SJCRH30 (cell line): ENCODE measurements at regions not wholly inside any gene's neighbourhood (a gene's known extent, or its start where the extent isn't known, plus 50 kb on each side); places are given as distances from the start of the nearest gene placed in this dataset.

Experiments
- DNase-seq, 2 experiments: peaks; one replicate each; pipeline ENCODE4 v3.0.0-alpha.2; 2015 to 2020
- H3K27ac ChIP-seq: fragments of 250-450 bp; sonication (Bioruptor Pico); 2 replicates; pipeline ENCODE4 v1.5.1; 2020; ENCODE audit warnings: mild to moderate bottlenecking, moderate library complexity
- H3K27me3 ChIP-seq: fragments of 250-450 bp; sonication (Bioruptor Pico); 2 replicates; pipeline ENCODE4 v1.5.1; 2020; ENCODE audit warnings: mild to moderate bottlenecking, moderate library complexity
- H3K36me3 ChIP-seq: fragments of 250-450 bp; sonication (Bioruptor Pico); 2 replicates; pipeline ENCODE4 v1.5.1; 2020; ENCODE audit warnings: mild to moderate bottlenecking, moderate library complexity
- H3K4me1 ChIP-seq: fragments of 250-450 bp; sonication (Bioruptor Pico); 2 replicates; pipeline ENCODE4 v1.5.1; 2020; ENCODE audit warnings: mild to moderate bottlenecking, moderate library complexity
- H3K4me3 ChIP-seq: fragments of 250-450 bp; sonication (Bioruptor Pico); 2 replicates; pipeline ENCODE4 v1.5.1; 2020; ENCODE audit warnings: mild to moderate bottlenecking, moderate library complexity
- H3K9me3 ChIP-seq: fragments of 250-450 bp; sonication (Bioruptor Pico); replicated peaks from 2 replicates; pipeline ENCODE4 v1.5.1; 2020; ENCODE audit warnings: mild to moderate bottlenecking, moderate library complexity

- H3K27ac ChIP-seq: no peak overlapping the region
- no peak overlapping the region for H3K4me3 ChIP-seq
- no peaks in the 10 kb centered on the region for H3K27me3 ChIP-seq
- DNase-seq: no peak
- H3K36me3 ChIP-seq: no peaks in the 10 kb centered on the region
- H3K4me1 ChIP-seq: no peaks in the 10 kb centered on the region; the same call in 1 of the 2 replicates
- H3K9me3 ChIP-seq: no peaks in the 10 kb centered on the region
Measured at GRCh38 chrX:39372115-39372514, 570.9 kb downstream of the MID1IP1 start.

- H3K27me3 ChIP-seq: no peaks in the 10 kb centered on the region
- H3K27ac ChIP-seq: peak overlapping the region; percentile 54
- peak; percentile 64 to 76 for DNase-seq
- H3K4me1 ChIP-seq: peaks cover 13% of the 10 kb centered on the region
- no peaks in the 10 kb centered on the region for H3K36me3 ChIP-seq
- H3K9me3 ChIP-seq: no peaks in the 10 kb centered on the region
- H3K4me3 ChIP-seq: no peak overlapping the region
Measured at GRCh38 chrX:39377157-39377556, 575.9 kb downstream of the MID1IP1 start.

- Histone ChIP-seq H3K27ac (peak overlapping the region; percentile 54), H3K36me3 (no peaks in the 10 kb centered on the region), H3K4me3 (no peak overlapping the region), H3K27me3 (no peaks in the 10 kb centered on the region), H3K9me3 (no peaks in the 10 kb centered on the region), H3K4me1 (peaks cover 13% of the 10 kb centered on the region)
- DNase-seq: peak in 1 of 2 experiments; percentile 1
Measured at GRCh38 chrX:39377773-39378172, 576.5 kb downstream of the MID1IP1 start.

- H3K4me3 ChIP-seq: no peak overlapping the region
- H3K27ac ChIP-seq: no peak overlapping the region
- H3K4me1 ChIP-seq: peaks cover 13% of the 10 kb centered on the region
- peak; percentile 51 to 61 for DNase-seq
- no peaks in the 10 kb centered on the region for H3K27me3 ChIP-seq
- H3K9me3 ChIP-seq: no peaks in the 10 kb centered on the region
- no peaks in the 10 kb centered on the region for H3K36me3 ChIP-seq
Measured at GRCh38 chrX:39381422-39381821, 580.2 kb downstream of the MID1IP1 start.

- no peaks in the 10 kb centered on the region for H3K36me3 ChIP-seq
- no peaks in the 10 kb centered on the region for H3K27me3 ChIP-seq
- H3K4me3 ChIP-seq: no peak overlapping the region
- H3K9me3 ChIP-seq: no peaks in the 10 kb centered on the region
- H3K27ac ChIP-seq: no peak overlapping the region
- no peak for DNase-seq
- peaks cover 6% of the 10 kb centered on the region; the same call in 1 of the 2 replicates for H3K4me1 ChIP-seq
Measured at GRCh38 chrX:39384996-39385395, 583.7 kb downstream of the MID1IP1 start.

- Histone ChIP-seq H3K36me3 (no peaks in the 10 kb centered on the region), H3K9me3 (no peaks in the 10 kb centered on the region), H3K4me1 (no peaks in the 10 kb centered on the region), H3K4me3 (no peak overlapping the region), H3K27ac (no peak overlapping the region), H3K27me3 (no peaks in the 10 kb centered on the region)
- DNase-seq: no peak
Measured at GRCh38 chrX:39388730-39389129, 587.5 kb downstream of the MID1IP1 start.

GRCh38 chrX:39396358-39396995 lies 595.2 kb downstream of the MID1IP1 start:
- Histone ChIP-seq H3K36me3 (no peaks in the 10 kb centered on the region), H3K4me3 (no peak overlapping the region), H3K9me3 (no peaks in the 10 kb centered on the region), H3K27me3 (no peaks in the 10 kb centered on the region), H3K27ac (no peak overlapping the region), H3K4me1 (no peaks in the 10 kb centered on the region)
- peak in 1 of 2 experiments; percentile 8 for DNase-seq

GRCh38 chrX:39397561-39398199 lies 596.4 kb downstream of the MID1IP1 start:
- no peaks in the 10 kb centered on the region for H3K9me3 ChIP-seq
- H3K4me3 ChIP-seq: no peak overlapping the region
- H3K27me3 ChIP-seq: no peaks in the 10 kb centered on the region
- H3K4me1 ChIP-seq: no peaks in the 10 kb centered on the region
- DNase-seq: no peak
- no peak overlapping the region for H3K27ac ChIP-seq
- H3K36me3 ChIP-seq: no peaks in the 10 kb centered on the region

- Histone ChIP-seq H3K36me3 (no peaks in the 10 kb centered on the region), H3K4me1 (no peaks in the 10 kb centered on the region), H3K9me3 (no peaks in the 10 kb centered on the region), H3K27ac (no peak overlapping the region), H3K27me3 (no peaks in the 10 kb centered on the region), H3K4me3 (no peak overlapping the region)
- DNase-seq: no peak
Measured at GRCh38 chrX:39398215-39398962, 597.1 kb downstream of the MID1IP1 start.

- no peaks in the 10 kb centered on the region for H3K4me1 ChIP-seq
- H3K36me3 ChIP-seq: no peaks in the 10 kb centered on the region
- no peaks in the 10 kb centered on the region for H3K27me3 ChIP-seq
- no peaks in the 10 kb centered on the region for H3K9me3 ChIP-seq
- H3K27ac ChIP-seq: no peak overlapping the region
- peak; percentile 5 to 13 for DNase-seq
- H3K4me3 ChIP-seq: no peak overlapping the region
Measured at GRCh38 chrX:39398963-39399261, 597.7 kb downstream of the MID1IP1 start.

GRCh38 chrX:39399387-39399786 lies 598.1 kb downstream of the MID1IP1 start:
- Histone ChIP-seq H3K27ac (no peak overlapping the region), H3K36me3 (no peaks in the 10 kb centered on the region), H3K4me3 (no peak overlapping the region), H3K27me3 (no peaks in the 10 kb centered on the region), H3K4me1 (no peaks in the 10 kb centered on the region), H3K9me3 (no peaks in the 10 kb centered on the region)
- DNase-seq: no peak

- H3K27ac ChIP-seq: no peak overlapping the region
- H3K36me3 ChIP-seq: no peaks in the 10 kb centered on the region
- no peaks in the 10 kb centered on the region for H3K4me1 ChIP-seq
- H3K27me3 ChIP-seq: no peaks in the 10 kb centered on the region
- no peak for DNase-seq
- no peak overlapping the region for H3K4me3 ChIP-seq
- H3K9me3 ChIP-seq: no peaks in the 10 kb centered on the region
Measured at GRCh38 chrX:39401483-39402110, 600.3 kb downstream of the MID1IP1 start.

GRCh38 chrX:39402158-39402557 lies 600.9 kb downstream of the MID1IP1 start:
- no peaks in the 10 kb centered on the region for H3K27me3 ChIP-seq
- no peak overlapping the region for H3K27ac ChIP-seq
- no peaks in the 10 kb centered on the region for H3K36me3 ChIP-seq
- no peak for DNase-seq
- no peaks in the 10 kb centered on the region for H3K9me3 ChIP-seq
- H3K4me3 ChIP-seq: no peak overlapping the region
- no peaks in the 10 kb centered on the region for H3K4me1 ChIP-seq

GRCh38 chrX:39406799-39407198 lies 605.5 kb downstream of the MID1IP1 start:
- H3K27me3 ChIP-seq: no peaks in the 10 kb centered on the region
- no peak overlapping the region for H3K4me3 ChIP-seq
- H3K36me3 ChIP-seq: no peaks in the 10 kb centered on the region
- no peak overlapping the region for H3K27ac ChIP-seq
- no peak for DNase-seq
- no peaks in the 10 kb centered on the region for H3K4me1 ChIP-seq
- H3K9me3 ChIP-seq: no peaks in the 10 kb centered on the region

- H3K27me3 ChIP-seq: no peaks in the 10 kb centered on the region
- peak; percentile 4 to 6 for DNase-seq
- no peaks in the 10 kb centered on the region for H3K36me3 ChIP-seq
- no peaks in the 10 kb centered on the region for H3K9me3 ChIP-seq
- no peak overlapping the region for H3K4me3 ChIP-seq
- H3K27ac ChIP-seq: no peak overlapping the region
- no peaks in the 10 kb centered on the region for H3K4me1 ChIP-seq
Measured at GRCh38 chrX:39409246-39409917, 608.1 kb downstream of the MID1IP1 start.
